ENCODE measurements at regions not wholly inside any gene's neighbourhood (a gene's known extent, or its start where the extent isn't known, plus 50 kb on each side); places are given as distances from the start of the nearest gene placed in this dataset.

- DNase-seq (ENCODE audit: low read depth, low spot score), result no peak
- Histone ChIP-seq H3K9me3 (ENCODE audit: control insufficient read depth, insufficient read depth, low read depth, low read length) (no peaks in the 10 kb centered on the region), H3K4me3 (ENCODE audit: low read depth in 2 of 2, low read length in 2 of 2) (no peak overlapping the region), H3K27me3 (ENCODE audit: control insufficient read depth, insufficient read depth, low read length) (no peaks in the 10 kb centered on the region), H3K36me3 (ENCODE audit: control insufficient read depth, insufficient read depth, low read length) (no peaks in the 10 kb centered on the region), H3K27ac (ENCODE audit: low read length) (no peak overlapping the region), H3K4me1 (ENCODE audit: control insufficient read depth, insufficient read depth, low read length) (no peaks in the 10 kb centered on the region)
- CTCF ChIA-PET, result no interaction called here
- no peak for ATAC-seq
- POLR2A ChIA-PET, result no interaction called here
- in situ Hi-C loops (cut with HindIII; ENCODE audit: low pct_unique_long_range_greater_than_20kb, low sequenced_read_pairs) (no loop called here), intact Hi-C loops (cut with micrococcal nuclease; ENCODE audit: unreplicated experiment) (no loop called here)
- TF ChIP-seq SIN3A (IDR thresholded peaks at IDR 0.05; ENCODE audit: borderline replicate concordance, insufficient read depth, low read depth, low read length), result no peak
- no peak for TF ChIP-seq TCF7L2 (IDR thresholded peaks at IDR 0.05; ENCODE audit: low read depth, low read length)
- TF ChIP-seq, protein P1, sequence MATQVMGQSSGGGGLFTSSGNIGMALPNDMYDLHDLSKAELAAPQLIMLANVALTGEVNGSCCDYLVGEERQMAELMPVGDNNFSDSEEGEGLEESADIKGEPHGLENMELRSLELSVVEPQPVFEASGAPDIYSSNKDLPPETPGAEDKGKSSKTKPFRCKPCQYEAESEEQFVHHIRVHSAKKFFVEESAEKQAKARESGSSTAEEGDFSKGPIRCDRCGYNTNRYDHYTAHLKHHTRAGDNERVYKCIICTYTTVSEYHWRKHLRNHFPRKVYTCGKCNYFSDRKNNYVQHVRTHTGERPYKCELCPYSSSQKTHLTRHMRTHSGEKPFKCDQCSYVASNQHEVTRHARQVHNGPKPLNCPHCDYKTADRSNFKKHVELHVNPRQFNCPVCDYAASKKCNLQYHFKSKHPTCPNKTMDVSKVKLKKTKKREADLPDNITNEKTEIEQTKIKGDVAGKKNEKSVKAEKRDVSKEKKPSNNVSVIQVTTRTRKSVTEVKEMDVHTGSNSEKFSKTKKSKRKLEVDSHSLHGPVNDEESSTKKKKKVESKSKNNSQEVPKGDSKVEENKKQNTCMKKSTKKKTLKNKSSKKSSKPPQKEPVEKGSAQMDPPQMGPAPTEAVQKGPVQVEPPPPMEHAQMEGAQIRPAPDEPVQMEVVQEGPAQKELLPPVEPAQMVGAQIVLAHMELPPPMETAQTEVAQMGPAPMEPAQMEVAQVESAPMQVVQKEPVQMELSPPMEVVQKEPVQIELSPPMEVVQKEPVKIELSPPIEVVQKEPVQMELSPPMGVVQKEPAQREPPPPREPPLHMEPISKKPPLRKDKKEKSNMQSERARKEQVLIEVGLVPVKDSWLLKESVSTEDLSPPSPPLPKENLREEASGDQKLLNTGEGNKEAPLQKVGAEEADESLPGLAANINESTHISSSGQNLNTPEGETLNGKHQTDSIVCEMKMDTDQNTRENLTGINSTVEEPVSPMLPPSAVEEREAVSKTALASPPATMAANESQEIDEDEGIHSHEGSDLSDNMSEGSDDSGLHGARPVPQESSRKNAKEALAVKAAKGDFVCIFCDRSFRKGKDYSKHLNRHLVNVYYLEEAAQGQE (IDR thresholded peaks at IDR 0.05; ENCODE audit: insufficient read depth in 1 of 2, low read depth in 2 of 2, low read length in 1 of 2), result no peak
- no peak for TF ChIP-seq CTCF (IDR thresholded peaks at IDR 0.05)
- no peak for TF ChIP-seq POLR2AphosphoS5 (IDR thresholded peaks at IDR 0.05; ENCODE audit: low read depth, low read length)
- no TSS peak for BruUV-seq (replicated peaks)
These were observed 80.3 kb downstream of the GJA1 start for GRCh38 chr6:121515630-121516265.

DNA sequence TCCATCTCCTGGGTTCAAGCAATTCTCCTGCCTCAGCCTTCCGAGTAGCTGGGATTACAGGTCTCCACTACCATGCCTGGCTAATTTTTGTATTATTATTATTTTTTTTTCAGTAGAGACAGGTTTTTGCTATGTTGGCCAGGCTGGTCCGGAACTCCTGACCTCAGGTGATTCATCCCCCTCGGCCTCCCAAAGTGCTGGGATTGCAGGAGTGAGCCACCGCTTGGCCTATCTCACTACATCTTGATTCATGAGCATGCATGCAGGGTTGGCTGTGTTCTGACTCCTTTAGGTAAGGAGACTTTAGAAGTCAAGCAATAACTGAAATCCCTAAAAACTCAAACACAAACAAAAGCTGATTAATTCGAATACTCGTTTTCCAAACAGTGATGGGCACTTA, 80.9 kb downstream of the GJA1 start:
- intact Hi-C loops (cut with micrococcal nuclease; ENCODE audit: unreplicated experiment), result no loop called here
- CTCF ChIA-PET, result no interaction called here

More for the DNA sequence above, 80.9 kb downstream of the GJA1 start:
- DNase-seq (ENCODE audit: low read depth, low spot score), result no peak
- Histone ChIP-seq H3K36me3 (ENCODE audit: control insufficient read depth, insufficient read depth, low read length) (no peaks in the 10 kb centered on the region), H3K9me3 (ENCODE audit: control insufficient read depth, insufficient read depth, low read depth, low read length) (no peaks in the 10 kb centered on the region), H3K4me3 (ENCODE audit: low read depth in 2 of 2, low read length in 2 of 2) (no peak overlapping the region), H3K27ac (ENCODE audit: low read length) (no peak overlapping the region), H3K4me1 (ENCODE audit: control insufficient read depth, insufficient read depth, low read length) (no peaks in the 10 kb centered on the region), H3K27me3 (ENCODE audit: control insufficient read depth, insufficient read depth, low read length) (no peaks in the 10 kb centered on the region)
- TF ChIP-seq, protein P1 (IDR thresholded peaks at IDR 0.05; ENCODE audit: insufficient read depth in 1 of 2, low read depth in 2 of 2, low read length in 1 of 2), result no peak
- no peak for TF ChIP-seq SIN3A (IDR thresholded peaks at IDR 0.05; ENCODE audit: borderline replicate concordance, insufficient read depth, low read depth, low read length)
- TF ChIP-seq POLR2AphosphoS5 (IDR thresholded peaks at IDR 0.05; ENCODE audit: low read depth, low read length), result no peak
- no peak for TF ChIP-seq TCF7L2 (IDR thresholded peaks at IDR 0.05; ENCODE audit: low read depth, low read length)
- no peak for TF ChIP-seq CTCF (IDR thresholded peaks at IDR 0.05)
- ATAC-seq, result no peak
- POLR2A ChIA-PET, result no interaction called here
- in situ Hi-C loops (cut with HindIII; ENCODE audit: low pct_unique_long_range_greater_than_20kb, low sequenced_read_pairs), result no loop called here
- BruUV-seq (replicated peaks), result no TSS peak

Measured in Panc1 (cell line).